ENCODE measurements at regions not wholly inside any gene's neighbourhood (a gene's known extent, or its start where the extent isn't known, plus 50 kb on each side); places are given as distances from the start of the nearest gene placed in this dataset.

GRCh38 chr1:67563684-67564083, 121.3 kb upstream of the GADD45A start:
- TF ChIP-seq CTCF (IDR thresholded peaks at IDR 0.05; ENCODE audit: low read length) (no peak), EZH2 (optimal IDR thresholded peaks at IDR 0.05; ENCODE audit: low read depth, low read length) (no peak), EZH2phosphoT487 (IDR thresholded peaks at IDR 0.05; ENCODE audit: low read length) (no peak)

Measured in MM.1S (cell line).